GM19395 (cell line): ENCODE measurements at regions not wholly inside any gene's neighbourhood (a gene's known extent, or its start where the extent isn't known, plus 50 kb on each side); places are given as distances from the start of the nearest gene placed in this dataset.

Source experiments
- ATAC-seq: cut with Tn5 transposase; IDR thresholded peaks from one replicate; pipeline ENCODE4 v1.9.1; 2021; ENCODE audit warnings: mild to moderate bottlenecking, moderate library complexity; ENCODE audit not compliant: unreplicated experiment

DNA sequence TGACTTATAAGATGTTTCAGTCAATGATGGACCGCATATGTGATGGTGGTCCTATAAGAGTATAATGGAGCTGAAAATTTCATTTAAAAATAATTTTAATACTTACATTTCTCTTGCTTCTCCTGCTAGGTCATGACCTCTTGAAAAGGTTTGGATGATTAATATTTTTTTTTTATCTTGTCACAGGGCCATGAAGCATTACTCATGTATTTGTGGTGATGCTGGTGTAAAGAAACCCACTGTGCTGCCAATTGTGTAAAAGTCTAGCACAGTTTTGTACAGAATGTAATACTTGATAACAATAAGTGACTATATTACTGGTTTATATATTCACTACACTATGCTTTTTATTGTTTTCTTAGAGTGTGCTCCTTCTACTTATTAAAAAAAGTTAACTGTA is 124.2 kb upstream of the CELF4 start:
- no peak for ATAC-seq

- no peak for ATAC-seq
Observed at GRCh38 chr18:37684590-37684989, 119.0 kb upstream of the CELF4 start.

- no peak for ATAC-seq
Observed at GRCh38 chr18:37684183-37684582, 118.6 kb upstream of the CELF4 start.

- ATAC-seq = no peak
Observed at GRCh38 chr18:37680911-37681310, 115.3 kb upstream of the CELF4 start.

DNA sequence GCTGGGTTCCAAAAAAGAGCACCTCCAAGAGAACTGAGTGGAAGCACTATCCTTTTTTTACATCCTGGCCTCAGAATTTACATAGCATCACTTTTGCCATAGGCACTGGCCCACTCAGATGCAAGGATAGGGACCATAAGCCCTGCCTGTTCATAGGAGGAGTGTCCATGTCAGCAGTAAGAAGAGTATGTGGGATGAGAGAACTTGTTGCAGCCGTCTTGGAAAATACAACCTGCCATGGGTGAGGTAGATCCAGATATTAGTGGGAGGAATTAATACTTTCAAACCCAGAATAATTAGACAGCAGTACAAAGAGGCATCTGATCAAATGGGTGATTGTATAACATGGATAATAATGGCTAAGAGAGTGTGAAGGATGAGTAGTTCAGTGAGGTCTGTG is 110.7 kb upstream of the CELF4 start:
- ATAC-seq = no peak

DNA sequence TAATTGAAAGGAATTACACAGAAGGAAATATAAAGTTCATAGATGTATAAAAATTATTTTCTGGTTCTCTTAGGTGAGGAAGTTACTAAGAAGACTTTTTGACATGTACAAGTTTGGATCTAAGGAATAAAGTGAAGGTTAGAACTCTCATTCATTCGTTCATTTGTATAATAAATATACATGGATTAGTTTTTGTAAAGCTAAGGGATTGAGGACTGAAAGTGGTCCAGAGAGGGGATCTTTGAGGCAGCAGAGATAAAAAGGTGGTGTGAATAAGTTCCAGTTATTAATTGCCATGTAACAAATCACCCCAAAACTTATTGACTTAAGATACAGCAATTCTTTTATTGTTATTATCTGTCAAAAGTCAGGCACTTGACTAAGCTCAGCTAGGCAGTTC is 110.1 kb upstream of the CELF4 start:
- no peak for ATAC-seq

DNA sequence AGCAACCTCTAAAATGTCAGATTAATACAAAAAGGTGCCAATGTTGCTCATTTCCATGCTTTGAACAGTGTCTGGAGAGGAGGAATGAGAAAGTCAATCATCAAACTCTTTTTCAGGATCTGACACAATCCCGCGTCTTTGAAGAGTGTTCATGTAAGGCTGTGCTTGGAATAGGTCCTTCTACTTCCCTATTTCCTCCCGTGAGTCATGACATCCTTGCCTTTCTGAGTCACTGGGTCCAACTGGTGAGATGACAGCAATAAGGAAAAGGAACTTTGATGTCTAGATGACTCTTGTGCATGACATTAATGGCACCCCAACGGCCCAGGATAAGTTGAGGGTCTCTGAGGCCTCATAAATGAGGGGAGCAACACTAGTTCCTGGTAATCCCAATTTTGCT is 109.0 kb upstream of the CELF4 start:
- no peak for ATAC-seq

DNA sequence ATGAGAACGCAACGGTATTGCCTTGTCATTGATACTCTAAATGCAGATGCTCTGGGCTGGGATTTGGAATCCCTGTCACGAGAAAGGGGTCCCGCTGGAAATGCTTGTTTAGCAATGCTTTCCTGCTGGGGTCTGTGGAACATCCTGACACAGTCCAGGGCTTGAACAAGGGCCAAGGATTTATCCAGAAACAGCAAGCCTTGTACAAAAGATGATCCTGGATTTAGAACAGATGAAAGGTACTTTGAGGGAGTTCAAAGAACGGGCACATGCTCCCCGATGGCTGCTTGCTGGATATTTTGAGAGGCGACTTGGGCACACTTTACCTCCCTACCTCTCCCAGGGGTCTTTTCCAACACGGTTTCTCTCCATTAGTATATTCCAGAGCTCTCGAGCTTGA is 108.1 kb upstream of the CELF4 start:
- ATAC-seq = no peak

DNA sequence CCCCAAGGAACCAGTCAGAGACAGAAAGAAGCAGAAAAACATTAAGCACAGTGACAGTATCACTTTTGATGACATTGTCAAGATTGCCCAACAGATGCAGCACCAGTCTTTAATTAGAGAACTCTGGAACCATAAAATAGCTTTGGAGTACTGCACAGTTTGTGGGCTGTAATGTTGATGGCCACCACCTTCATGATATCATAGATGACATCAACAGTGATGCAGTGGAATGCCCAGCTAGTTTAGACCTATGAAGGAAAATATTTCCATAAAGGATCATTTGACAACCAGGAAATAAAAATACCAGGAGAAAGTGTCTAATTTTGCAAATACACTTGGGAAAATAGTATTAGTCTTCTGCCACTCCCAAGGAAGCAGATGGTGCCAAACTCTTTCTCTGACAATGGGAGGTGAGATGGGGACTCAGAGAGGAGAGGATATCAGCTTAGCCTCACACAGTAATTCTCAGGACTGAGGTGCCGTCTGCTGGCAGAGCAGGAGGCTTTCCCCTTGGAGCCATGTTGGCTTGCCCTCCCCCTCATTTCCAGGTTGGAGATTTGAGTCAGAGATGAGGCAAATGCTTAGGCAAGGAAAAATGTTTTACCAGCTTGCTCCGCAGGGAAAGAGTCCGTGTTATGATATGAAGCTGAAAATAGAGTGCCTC is 107.5 kb upstream of the CELF4 start:
- no peak for ATAC-seq

DNA sequence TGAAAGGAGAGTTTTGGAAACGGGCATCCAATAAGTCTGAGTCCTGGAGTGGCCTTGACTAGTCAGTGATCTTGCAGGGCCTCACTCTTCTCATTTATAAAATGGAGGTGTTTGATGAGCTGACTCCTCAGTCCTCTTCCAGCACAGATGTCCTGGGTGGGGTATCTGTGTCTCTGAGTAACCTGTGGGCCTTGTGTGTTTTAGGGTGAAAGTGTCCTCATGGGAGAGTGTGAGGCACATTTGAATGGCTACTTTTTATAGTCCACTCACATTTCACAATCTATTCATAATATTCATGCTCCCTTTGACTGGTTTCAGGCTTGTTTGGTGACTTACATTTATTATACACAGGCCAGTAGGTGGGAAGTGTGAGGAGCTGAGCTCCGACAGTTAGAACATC is 106.4 kb upstream of the CELF4 start:
- no peak for ATAC-seq

GRCh38 chr18:37671530-37671929 is 105.9 kb upstream of the CELF4 start:
- no peak for ATAC-seq

DNA sequence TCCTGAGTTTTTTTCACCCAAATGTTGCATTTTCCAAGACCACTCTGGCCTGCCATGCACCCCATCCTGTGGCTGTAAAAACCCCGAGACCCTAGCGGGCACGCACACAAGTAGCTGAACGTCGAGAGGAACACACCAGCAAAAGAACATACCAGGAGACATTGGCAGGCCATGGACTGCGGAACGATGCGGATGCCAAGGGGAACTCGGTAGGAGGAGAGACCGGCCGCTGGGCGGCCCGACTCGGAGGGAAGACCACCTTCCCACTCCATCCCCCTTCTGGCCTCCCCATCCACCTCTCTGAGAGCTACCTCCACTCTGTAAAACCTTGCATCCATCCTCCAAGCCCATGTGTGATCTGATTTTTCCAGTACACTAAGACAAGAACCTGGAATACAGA is 105.5 kb upstream of the CELF4 start:
- no peak for ATAC-seq

- ATAC-seq = no peak
Observed at GRCh38 chr18:37669991-37670534, 104.5 kb upstream of the CELF4 start.

DNA sequence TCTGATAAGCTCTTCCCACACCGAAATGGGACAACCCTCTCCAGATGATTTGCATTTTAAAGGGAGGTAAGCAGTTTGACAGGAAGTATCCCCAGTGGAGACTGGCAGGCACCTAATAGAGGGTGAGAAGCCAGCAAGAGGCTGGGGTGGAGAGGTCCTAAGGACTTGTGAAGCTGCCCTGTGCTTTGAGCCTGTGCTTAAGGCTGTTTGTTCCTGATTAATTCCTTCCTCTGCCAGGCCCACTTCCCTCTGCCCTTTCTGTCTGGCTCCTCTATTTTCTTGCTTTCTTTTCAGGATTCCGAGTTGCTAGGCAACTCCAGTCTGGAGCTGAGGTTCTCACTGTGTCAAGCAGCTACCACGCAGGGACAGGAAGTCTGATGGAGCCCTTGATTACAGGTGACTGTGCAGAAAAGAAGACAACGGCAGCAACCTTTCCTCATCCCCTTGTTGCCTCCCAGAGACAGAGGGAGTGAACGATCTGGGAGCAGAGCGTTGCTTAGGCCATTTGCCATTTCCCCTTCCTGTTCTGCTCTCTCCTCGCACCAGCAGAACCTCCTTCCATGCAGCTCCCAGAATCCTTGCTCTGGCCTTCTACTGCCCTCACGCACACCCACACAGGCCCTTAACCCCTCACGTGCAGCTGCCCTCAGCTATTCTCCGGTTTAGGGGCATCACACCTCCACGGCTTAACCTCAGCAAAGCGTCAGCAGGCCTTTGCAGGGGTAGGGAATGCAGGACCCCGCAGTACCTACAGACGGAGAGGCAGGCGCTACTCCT is 103.6 kb upstream of the CELF4 start:
- no peak for ATAC-seq

DNA sequence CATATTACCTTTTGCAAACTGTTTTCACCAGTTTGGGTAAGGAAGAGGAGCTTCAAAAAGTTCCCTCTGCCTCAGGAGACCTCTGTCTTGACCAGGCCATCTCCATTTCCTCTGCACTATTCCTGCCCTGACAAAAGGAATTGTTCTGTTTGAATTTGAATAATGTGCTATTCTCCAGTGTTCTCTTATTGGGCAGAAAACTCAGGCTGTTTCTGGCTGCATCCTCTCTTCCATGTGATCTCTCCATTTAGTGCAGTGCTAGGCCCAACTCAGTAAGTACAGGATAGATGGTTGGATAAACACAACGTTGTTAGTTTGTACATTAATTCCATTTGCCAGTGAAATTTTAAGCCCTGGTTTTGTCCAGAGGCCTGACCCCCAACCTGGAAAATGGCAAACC is 102.2 kb upstream of the CELF4 start:
- ATAC-seq = no peak

GRCh38 chr18:37666991-37667390 is 101.4 kb upstream of the CELF4 start:
- ATAC-seq = no peak

- ATAC-seq = no peak
Observed at GRCh38 chr18:37666451-37666850, 100.9 kb upstream of the CELF4 start.

DNA sequence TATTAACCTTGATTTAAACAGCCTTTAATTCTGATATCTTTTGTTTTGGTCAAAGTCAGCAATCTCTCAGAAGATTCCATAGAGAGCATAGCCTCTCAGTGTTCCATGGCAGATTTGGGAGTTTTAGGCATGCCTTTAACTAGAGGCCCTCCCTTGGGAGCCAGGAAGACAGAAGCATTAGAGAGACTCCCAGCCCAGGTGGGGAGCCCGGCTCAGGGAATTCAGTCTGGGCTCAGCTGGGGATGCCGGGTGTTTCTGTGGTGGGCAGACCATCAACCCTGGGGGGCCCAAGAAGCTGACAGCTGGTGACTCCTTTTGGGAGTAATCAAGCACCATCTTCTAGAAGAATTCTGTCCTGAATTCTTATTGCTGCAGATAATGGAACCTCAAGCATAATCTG is 99.7 kb upstream of the CELF4 start:
- ATAC-seq = no peak

GRCh38 chr18:37663446-37663845 is 97.8 kb upstream of the CELF4 start:
- ATAC-seq = no peak

- ATAC-seq = no peak
Observed at GRCh38 chr18:37662546-37663339, 97.1 kb upstream of the CELF4 start.

DNA sequence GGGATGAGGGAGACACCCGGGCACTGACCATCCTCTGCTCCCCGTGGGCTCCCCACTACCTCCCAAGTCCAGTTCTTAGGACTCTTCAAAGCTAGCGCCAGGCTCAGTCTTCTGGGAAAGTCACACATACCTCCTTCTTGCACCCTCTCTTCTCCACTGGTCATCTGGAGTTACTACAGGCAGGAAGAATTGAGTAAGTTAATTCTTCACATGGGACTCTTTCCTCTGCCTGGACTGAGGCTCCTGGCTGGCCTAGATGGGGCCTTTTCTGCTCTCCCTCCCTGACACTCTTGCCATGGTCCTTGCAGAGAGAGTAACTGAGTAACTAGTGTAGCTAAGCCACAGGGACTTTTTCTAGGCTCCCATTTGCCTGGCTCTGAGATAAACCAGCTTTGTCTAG is 96.5 kb upstream of the CELF4 start:
- no peak for ATAC-seq

DNA sequence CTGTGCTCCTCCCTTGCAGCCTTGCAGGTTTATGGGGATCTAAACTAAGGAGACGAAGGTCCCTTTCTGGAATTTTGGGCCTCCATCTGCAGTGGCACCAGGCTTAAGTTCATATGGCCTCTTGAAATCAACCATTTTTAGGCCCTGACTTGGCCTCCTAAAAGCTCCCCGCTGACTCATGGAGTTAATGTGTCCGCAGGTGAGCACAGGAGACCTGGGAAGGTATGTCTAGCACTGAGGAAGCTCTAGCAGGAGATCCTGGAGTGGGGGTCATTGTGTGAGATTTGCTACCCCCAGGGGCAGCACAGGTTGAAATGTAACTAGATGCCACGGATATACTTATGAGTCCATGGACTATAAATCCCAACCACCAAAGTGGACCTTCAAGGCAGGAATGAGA is 95.9 kb upstream of the CELF4 start:
- no peak for ATAC-seq
